ENCODE measurements at regions not wholly inside any gene's neighbourhood (a gene's known extent, or its start where the extent isn't known, plus 50 kb on each side); places are given as distances from the start of the nearest gene placed in this dataset.
"Not testable (repeated sequence)": the region's sequence is repeated elsewhere in the genome, so short reads cannot be mapped to it uniquely, and the experiment has no call there.

DNA sequence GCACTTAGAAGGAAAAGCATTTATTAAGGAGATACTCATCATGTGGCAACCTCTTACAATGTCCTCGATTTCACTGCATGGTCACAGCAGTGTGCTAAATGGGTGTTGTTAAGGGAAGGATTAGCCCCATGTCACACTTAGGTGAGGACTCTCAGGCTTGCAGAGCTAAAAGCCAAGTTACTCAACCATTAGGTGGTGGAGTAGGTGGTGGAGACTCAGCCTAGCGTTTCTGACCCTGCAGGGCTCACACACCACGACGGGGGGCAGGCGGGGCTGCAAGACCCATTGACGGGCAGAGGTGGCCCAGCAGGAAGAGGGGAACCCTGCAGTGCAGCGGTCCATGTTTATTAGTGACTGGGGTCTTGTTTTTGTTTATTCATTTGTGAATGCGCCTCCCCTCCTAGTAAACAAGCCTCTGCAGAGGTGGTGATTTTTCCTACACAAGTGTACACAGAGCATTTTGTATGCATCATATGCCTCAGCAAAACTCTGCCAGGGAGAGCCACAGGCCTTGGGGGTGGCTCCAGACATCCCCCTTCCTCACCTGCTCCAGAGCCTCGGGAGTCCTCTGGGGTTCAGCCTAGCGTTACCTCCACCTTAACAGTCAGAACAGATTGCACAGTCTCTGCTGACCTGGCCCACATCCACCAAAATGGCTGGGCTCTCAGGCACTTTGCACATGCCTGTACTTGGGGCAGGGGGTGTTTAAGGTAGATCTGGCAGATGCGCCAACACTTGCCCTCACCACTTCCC lies 216.7 kb downstream of the C16orf95 start:
- DNase-seq (ENCODE audit: low spot score) (no peak), ATAC-seq (peak in 1 of 2 donors; percentile 60)
- no peaks in the 10 kb centered on the region for H3K36me3 Mint-ChIP-seq
- H3K9me3 Mint-ChIP-seq, result no peaks in the 10 kb centered on the region
- no peak overlapping the region for H3K27ac Mint-ChIP-seq
- no peak overlapping the region for H3K4me3 Mint-ChIP-seq
- H3K27me3 Mint-ChIP-seq, result peaks cover 4 to 14% of the 10 kb centered on the region in 2 donors
- no peaks in the 10 kb centered on the region for H3K4me1 Mint-ChIP-seq (ENCODE audit: low read depth in 2 of 2)

DNA sequence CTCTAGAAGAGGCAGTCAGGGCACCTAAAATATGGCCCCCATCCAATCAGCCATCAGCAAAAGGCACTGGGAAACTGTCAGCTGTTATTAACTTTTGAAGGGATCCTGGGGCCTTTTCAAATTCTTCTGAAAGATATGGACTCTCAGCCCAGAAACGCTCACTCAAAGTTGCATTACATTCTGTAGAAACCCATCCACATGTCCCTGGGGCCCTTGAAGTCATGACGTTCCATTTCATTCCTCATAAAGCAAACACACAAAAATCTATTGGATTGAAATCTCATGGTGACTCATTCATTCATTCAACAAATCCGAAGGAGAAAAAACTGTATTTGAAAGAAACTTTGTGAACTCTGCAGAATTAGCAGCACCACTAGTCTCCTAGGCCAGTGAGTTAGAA lies 215.3 kb downstream of the C16orf95 start:
- H3K9me3 Mint-ChIP-seq, result no peaks in the 10 kb centered on the region
- no peaks in the 10 kb centered on the region for H3K36me3 Mint-ChIP-seq
- peaks cover 8 to 11% of the 10 kb centered on the region in 2 donors for H3K27me3 Mint-ChIP-seq
- no peaks in the 10 kb centered on the region for H3K4me1 Mint-ChIP-seq (ENCODE audit: low read depth in 2 of 2)
- H3K27ac Mint-ChIP-seq, result no peak overlapping the region
- ATAC-seq, result no peak
- DNase-seq (ENCODE audit: low spot score), result no peak
- H3K4me3 Mint-ChIP-seq, result no peak overlapping the region

DNA sequence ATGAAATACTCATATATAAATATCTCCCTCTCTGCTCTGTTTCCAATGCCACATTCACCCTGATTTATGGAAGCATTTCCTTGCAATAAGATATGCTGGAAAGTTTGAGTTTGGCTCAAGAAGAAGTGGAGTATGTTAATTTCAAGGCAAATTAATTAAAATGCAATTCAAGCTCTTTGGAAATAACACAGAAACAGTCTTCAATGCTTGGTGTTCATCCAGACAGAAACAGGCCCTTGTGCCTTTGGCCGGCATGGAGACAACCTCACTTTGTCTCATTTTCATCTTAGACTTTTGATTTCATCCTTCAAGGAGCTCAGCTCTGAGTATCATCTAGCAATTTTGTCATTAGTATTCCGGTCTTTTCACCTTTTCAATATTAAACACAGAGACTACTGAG lies 210.0 kb downstream of the C16orf95 start:
- peaks cover 11 to 26% of the 10 kb centered on the region in 2 donors for H3K27me3 Mint-ChIP-seq
- H3K4me3 Mint-ChIP-seq, result no peak overlapping the region
- H3K4me1 Mint-ChIP-seq (ENCODE audit: low read depth in 2 of 2), result no peaks in the 10 kb centered on the region
- H3K27ac Mint-ChIP-seq, result no peak overlapping the region
- DNase-seq (ENCODE audit: low spot score), result no peak
- no peaks in the 10 kb centered on the region for H3K36me3 Mint-ChIP-seq
- H3K9me3 Mint-ChIP-seq, result no peaks in the 10 kb centered on the region
- no peak for ATAC-seq

GRCh38 chr16:87108278-87108677 lies 208.9 kb downstream of the C16orf95 start:
- H3K27ac Mint-ChIP-seq, result no peak overlapping the region
- ATAC-seq (no peak), DNase-seq (ENCODE audit: low spot score) (no peak)
- H3K27me3 Mint-ChIP-seq, result peaks cover 11 to 26% of the 10 kb centered on the region in 2 donors
- no peak overlapping the region for H3K4me3 Mint-ChIP-seq
- H3K9me3 Mint-ChIP-seq, result no peaks in the 10 kb centered on the region
- H3K36me3 Mint-ChIP-seq, result no peaks in the 10 kb centered on the region
- no peaks in the 10 kb centered on the region for H3K4me1 Mint-ChIP-seq (ENCODE audit: low read depth in 2 of 2)

DNA sequence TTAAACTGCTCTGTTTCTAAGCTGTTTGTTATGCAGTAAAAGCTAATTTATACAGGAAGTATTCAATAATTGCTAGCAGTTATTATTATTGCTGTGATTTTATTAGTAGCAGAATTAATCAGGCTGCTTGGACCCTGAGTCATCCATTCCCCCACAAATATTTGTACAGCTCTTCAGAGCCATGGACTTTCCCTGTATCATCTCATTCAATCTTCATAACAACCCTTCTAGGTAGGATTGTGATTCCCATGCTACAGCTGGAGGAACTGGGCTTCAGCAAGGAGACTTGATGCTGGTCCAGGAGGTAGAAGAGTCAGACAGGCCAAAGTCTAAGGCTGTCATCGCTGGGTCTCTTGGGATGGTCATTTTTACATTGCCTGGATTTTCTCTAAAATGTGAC lies 208.3 kb downstream of the C16orf95 start:
- Mint-ChIP-seq H3K27ac (no peak overlapping the region), H3K9me3 (no peaks in the 10 kb centered on the region), H3K27me3 (peaks cover 13 to 26% of the 10 kb centered on the region in 2 donors), H3K4me1 (ENCODE audit: low read depth in 2 of 2) (no peaks in the 10 kb centered on the region), H3K36me3 (no peaks in the 10 kb centered on the region), H3K4me3 (no peak overlapping the region)
- DNase-seq (ENCODE audit: low spot score) (no peak), ATAC-seq (no peak)

DNA sequence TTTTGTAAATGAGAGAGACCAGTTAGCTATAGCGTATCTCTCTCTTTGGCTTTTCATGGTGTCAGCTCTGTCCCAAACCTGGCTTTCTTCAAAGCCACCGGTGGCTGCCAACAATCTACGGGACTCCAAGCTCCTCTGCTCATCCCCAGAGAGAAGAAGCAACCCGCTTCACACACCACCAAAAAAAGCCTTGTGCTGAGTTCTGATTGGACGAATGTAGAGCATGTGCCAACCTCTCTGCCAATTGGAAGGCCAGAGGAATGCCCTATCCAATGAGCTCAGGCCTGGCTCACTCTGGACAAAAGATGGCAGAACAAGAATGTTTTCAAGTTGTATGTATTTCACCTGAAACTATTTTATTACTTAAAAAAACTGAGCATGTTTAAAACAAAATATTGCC lies 202.4 kb downstream of the C16orf95 start:
- Mint-ChIP-seq H3K27me3 (peaks cover 8 to 9% of the 10 kb centered on the region in 2 donors), H3K4me1 (ENCODE audit: low read depth in 2 of 2) (no peaks in the 10 kb centered on the region), H3K9me3 (no peaks in the 10 kb centered on the region), H3K36me3 (no peaks in the 10 kb centered on the region), H3K4me3 (no peak overlapping the region), H3K27ac (no peak overlapping the region)
- DNase-seq (ENCODE audit: low spot score) (no peak), ATAC-seq (no peak)

DNA sequence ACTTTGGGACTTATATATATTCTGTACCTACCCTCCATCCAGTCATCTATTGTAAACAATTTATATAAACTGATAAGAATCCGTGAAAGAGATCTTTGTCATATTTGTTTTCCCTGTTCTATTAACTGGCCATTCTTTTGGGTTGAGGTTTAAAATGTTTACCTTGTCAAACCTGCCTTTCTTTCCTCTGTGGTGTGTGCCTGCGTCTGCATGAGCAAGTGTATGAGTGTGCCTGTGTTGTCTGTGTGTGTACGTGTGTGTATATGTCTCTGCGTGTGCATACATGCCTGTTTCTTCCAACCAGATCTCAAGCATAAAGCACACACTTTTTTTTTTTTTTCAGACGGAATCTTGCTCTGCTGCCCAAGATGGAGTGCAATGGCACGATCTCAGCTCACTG lies 201.5 kb downstream of the C16orf95 start:
- H3K27me3 Mint-ChIP-seq, result peaks cover 8 to 9% of the 10 kb centered on the region in 2 donors
- H3K9me3 Mint-ChIP-seq, result no peaks in the 10 kb centered on the region
- no peaks in the 10 kb centered on the region for H3K36me3 Mint-ChIP-seq
- no peak overlapping the region for H3K4me3 Mint-ChIP-seq
- no peaks in the 10 kb centered on the region for H3K4me1 Mint-ChIP-seq (ENCODE audit: low read depth in 2 of 2)
- DNase-seq (ENCODE audit: low spot score) (no peak), ATAC-seq (no peak)
- H3K27ac Mint-ChIP-seq, result no peak overlapping the region

DNA sequence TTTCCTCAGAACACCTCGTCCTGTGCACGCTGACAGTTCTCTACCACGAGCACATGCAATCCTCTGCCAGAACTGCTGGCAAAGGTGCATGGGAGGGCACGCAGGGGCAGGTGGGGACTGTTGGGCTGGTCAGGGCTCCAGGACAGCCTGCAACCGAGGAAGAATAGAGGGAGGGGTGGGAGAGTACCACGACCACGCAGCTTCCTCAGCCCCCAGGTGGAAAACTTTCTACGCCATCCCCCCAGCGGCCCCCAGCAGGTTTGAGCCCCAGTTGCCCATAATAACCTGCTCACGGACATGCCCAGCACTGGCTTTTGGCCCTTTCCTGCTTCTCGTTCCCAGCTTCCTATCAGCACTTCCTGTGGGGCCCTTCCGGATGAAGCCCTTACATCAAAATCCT lies 199.3 kb downstream of the C16orf95 start:
- DNase-seq (ENCODE audit: low spot score) (no peak), ATAC-seq (no peak)
- H3K27ac Mint-ChIP-seq, result no peak overlapping the region

GRCh38 chr16:87119168-87119567 lies 198.0 kb downstream of the C16orf95 start:
- no peak for ATAC-seq
- Mint-ChIP-seq H3K4me1 (ENCODE audit: low read depth in 2 of 2) (no peaks in the 10 kb centered on the region), H3K36me3 (no peaks in the 10 kb centered on the region), H3K9me3 (no peaks in the 10 kb centered on the region), H3K27ac (no peak overlapping the region), H3K27me3 (peaks cover 7 to 8% of the 10 kb centered on the region in 2 donors), H3K4me3 (no peak overlapping the region)
- no peak for DNase-seq (ENCODE audit: low spot score)

More for the DNA sequence above, 199.3 kb downstream of the C16orf95 start:
- Mint-ChIP-seq H3K9me3 (no peaks in the 10 kb centered on the region), H3K36me3 (no peaks in the 10 kb centered on the region), H3K27me3 (peaks cover 8 to 9% of the 10 kb centered on the region in 2 donors), H3K4me1 (ENCODE audit: low read depth in 2 of 2) (no peaks in the 10 kb centered on the region), H3K4me3 (no peak overlapping the region)

- no peak overlapping the region for H3K27ac Mint-ChIP-seq
- H3K27me3 Mint-ChIP-seq, result peaks cover 7 to 8% of the 10 kb centered on the region in 2 donors
- no peak for ATAC-seq
These were observed 197.4 kb downstream of the C16orf95 start for GRCh38 chr16:87119748-87120147.

DNA sequence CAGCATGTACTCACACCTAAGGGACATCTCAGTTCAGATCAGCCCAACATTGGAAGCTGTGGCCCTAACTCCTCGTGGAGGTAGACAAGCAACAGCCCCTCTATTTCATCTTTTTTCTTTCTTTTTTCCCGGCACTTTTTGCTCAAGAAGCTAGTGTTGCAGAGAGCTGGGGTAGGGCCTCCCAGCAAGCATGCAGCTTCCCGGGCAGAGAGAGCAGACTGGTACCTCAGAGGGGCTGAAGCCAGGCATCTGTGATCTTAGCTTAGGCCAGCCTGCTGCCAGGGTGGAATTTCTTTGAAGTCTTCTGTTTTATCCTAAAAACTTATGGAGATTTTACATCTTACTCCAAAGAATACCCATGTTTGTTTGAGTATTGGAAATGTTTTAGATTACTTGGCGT lies 195.4 kb downstream of the C16orf95 start:
- Mint-ChIP-seq H3K9me3 (no peaks in the 10 kb centered on the region), H3K4me1 (ENCODE audit: low read depth in 2 of 2) (no peaks in the 10 kb centered on the region), H3K36me3 (no peaks in the 10 kb centered on the region), H3K27me3 (peaks cover 7 to 8% of the 10 kb centered on the region in 2 donors), H3K4me3 (no peak overlapping the region), H3K27ac (no peak overlapping the region)
- DNase-seq (ENCODE audit: low spot score), result no peak
- ATAC-seq, result no peak

More at GRCh38 chr16:87119748-87120147, 197.4 kb downstream of the C16orf95 start:
- DNase-seq (ENCODE audit: low spot score), result no peak
- H3K4me1 Mint-ChIP-seq (ENCODE audit: low read depth in 2 of 2), result no peaks in the 10 kb centered on the region
- no peak overlapping the region for H3K4me3 Mint-ChIP-seq
- H3K36me3 Mint-ChIP-seq, result no peaks in the 10 kb centered on the region
- no peaks in the 10 kb centered on the region for H3K9me3 Mint-ChIP-seq

DNA sequence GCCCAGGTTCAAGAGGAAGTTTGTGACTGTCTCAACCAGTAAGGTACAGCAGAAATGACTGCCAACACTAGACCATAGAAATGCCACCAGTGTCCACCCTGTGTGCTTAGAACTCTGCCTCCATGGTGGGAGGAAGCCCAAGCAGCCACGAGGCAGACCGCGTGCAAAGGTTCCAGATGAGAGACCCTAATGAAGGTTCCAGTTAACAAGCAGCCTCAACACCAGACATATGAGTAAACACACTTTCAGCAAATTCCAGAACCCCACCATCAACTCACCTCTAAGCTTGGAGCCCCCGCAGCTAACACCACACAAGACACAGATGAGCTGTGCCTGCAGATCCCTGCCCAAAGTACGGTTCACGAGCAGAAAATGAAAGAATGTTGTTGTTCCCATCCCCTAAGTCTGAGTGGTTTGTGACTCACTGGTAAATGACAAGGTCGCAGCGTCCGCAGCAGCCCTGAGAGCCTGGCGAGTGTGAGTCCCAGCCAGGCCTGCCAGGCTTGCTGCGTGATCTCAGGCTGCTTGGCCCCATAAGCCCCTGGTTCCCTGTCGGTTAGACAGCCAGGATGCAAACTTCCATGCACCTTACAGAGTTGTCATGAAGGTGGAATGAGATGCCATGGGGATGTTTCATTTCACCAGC lies 193.7 kb downstream of the C16orf95 start:
- Mint-ChIP-seq H3K4me3 (no peak overlapping the region), H3K9me3 (no peaks in the 10 kb centered on the region), H3K36me3 (no peaks in the 10 kb centered on the region), H3K27me3 (peaks cover under 1 to 2% of the 10 kb centered on the region in 2 donors), H3K27ac (no peak overlapping the region), H3K4me1 (ENCODE audit: low read depth in 2 of 2) (no peaks in the 10 kb centered on the region)
- ATAC-seq (no peak), DNase-seq (ENCODE audit: low spot score) (no peak)

DNA sequence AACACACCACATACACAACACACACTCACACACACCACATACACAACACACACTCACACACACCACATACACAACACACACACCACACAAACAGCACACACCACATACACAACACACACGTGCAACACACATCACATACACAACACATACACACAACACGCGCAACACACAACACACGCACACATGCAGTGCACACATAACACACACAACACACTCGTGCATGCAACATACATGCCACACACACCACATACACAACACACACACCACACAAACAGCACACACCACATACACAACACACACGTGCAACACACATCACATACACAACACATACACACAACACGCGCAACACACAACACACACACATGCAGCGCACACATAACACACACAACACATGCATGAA lies 192.8 kb downstream of the C16orf95 start:
- not testable (repeated sequence) for H3K36me3 Mint-ChIP-seq; H3K9me3 Mint-ChIP-seq; H3K4me3 Mint-ChIP-seq; H3K27ac Mint-ChIP-seq; ATAC-seq; H3K4me1 Mint-ChIP-seq (ENCODE audit: low read depth in 2 of 2); H3K27me3 Mint-ChIP-seq; DNase-seq (ENCODE audit: low spot score)

Measured in natural killer cell treated with Interleukin-12 subunit alpha and Interleukin-12 subunit beta and Interleukin-15 and Interleukin-18, amount 100 ng/mL, for 72 hours (primary cell).